GM19043 (cell line): ENCODE measurements at regions not wholly inside any gene's neighbourhood (a gene's known extent, or its start where the extent isn't known, plus 50 kb on each side); places are given as distances from the start of the nearest gene placed in this dataset.

ENCODE experiments used
- ATAC-seq: cut with Tn5 transposase; IDR thresholded peaks from one replicate; pipeline ENCODE4 v1.9.1; 2021; ENCODE audit warnings: low read depth; ENCODE audit not compliant: unreplicated experiment

DNA sequence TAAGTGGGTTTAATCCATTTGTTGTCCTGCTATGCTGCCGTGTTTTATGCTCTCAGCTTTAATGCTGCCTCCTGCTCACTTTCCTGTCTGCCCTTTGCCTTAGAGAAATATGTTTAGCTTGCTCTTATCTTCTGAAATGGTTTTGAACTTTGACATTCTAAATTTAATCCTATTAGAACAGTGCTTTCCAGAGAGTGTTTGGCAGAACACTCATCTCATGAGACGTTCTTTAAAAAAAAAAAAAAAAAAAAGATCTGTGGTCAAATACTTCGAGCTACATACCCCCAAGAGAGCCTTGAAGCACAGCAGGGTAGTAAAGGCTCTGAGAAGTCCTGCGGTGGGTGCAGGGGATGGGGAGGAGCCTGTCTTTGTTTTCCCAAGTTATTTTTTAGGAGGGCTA lies 161.3 kb downstream of the SPP2 start:
- ATAC-seq, result no peak

GRCh38 chr2:234206738-234207137 lies 156.2 kb downstream of the SPP2 start:
- ATAC-seq, result no peak

DNA sequence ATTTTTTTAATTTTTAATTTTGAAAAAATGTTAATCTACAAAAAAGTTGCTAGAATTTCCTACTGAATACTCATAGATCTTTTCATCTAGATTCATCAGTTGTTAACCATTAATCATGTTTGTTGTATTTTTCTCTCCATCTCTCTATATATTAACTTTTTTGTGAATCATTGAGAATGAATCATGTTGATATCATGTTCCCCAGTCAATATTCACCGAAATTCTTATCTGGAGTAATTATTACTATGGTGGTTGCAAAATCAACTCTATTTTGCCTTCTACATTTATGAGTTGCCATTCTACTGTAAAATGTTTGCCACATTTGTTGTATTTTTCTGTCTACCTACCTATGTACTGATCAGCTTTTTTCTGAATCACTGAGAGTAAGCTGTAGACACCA lies 154.0 kb downstream of the SPP2 start:
- no peak for ATAC-seq

DNA sequence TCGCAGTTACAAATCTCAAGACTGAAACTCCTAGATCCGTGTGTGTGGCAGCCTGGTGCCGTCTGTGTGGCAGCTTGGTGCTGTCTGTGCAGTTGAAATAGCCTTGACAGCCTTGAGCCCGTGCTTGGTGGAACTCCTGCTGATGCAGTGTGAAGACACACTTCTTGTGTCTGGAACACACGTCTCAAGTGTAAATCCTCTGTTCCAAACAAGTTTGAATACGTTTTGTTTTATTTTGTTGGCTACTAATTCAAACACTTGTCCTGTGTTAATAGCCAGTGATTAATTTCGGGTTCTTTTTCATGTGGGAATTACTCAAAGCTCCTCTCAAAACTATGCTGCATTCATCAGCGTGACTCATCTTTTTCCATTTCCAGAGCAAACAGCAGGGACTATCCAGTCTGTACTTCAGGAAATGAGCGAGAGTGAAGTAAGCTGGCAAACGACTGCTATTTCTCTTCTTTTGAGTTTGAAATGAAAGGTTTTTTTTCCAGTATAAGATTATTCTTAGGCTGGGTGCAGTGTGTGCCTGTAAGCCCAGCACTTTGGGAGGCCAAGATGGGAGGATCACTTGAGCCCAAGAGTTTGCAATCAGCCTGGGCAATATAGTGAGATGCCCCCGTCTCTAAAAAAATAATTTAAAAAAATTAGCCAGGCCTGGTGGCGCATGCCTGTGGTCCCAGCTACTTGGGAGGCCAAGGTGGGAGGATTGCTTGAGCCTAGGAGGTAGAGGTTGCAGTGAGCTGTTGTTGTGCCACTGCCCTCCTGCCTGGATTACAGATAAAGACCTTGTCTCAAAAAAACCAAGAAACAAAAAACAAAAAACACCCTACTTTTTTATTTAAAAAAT lies 152.9 kb downstream of the SPP2 start:
- ATAC-seq, result no peak

DNA sequence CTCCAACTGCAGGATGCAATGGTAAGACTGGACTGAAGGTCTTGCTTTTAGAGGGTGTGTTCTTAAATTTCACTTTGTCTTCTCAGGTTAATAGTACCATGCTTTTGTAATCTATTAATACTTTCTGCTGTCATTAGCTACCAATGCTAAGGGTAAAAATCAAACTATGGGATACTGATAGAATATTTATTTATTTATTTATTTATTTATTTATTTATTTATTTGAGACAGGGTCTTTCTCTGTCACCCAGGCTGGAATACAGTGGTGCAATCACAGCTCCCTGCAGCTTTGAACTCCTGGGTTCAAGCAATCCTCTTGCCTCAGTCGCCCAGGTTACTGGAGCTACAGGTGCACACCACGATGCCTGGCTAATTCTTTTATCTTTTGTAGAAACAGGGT lies 152.1 kb downstream of the SPP2 start:
- ATAC-seq, result no peak

GRCh38 chr2:234199996-234200395 lies 149.5 kb downstream of the SPP2 start:
- ATAC-seq, result no peak

DNA sequence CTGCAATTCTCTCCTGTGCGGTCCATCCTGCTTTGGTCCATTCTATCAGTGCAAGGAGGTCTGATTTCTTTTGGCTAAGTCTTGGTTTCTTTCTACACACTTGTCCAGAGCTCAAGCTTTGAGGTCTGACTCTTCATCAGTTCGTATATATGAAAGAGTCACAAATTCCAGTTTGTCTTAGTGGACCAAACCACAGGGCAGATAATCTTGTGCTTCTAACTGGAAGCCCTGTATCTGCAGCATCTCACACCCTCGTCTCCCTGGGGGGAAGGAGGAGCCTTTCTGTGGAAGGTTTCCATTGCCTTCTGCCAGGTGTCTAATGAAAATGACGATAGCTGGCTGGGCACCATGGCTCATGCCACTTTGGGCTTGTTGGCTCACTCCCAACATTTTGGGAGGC lies 148.5 kb downstream of the SPP2 start:
- ATAC-seq, result no peak

GRCh38 chr2:234195516-234195915 lies 145.0 kb downstream of the SPP2 start:
- ATAC-seq, result no peak

- ATAC-seq, result no peak
Observed at GRCh38 chr2:234193977-234194563, 143.6 kb downstream of the SPP2 start.

DNA sequence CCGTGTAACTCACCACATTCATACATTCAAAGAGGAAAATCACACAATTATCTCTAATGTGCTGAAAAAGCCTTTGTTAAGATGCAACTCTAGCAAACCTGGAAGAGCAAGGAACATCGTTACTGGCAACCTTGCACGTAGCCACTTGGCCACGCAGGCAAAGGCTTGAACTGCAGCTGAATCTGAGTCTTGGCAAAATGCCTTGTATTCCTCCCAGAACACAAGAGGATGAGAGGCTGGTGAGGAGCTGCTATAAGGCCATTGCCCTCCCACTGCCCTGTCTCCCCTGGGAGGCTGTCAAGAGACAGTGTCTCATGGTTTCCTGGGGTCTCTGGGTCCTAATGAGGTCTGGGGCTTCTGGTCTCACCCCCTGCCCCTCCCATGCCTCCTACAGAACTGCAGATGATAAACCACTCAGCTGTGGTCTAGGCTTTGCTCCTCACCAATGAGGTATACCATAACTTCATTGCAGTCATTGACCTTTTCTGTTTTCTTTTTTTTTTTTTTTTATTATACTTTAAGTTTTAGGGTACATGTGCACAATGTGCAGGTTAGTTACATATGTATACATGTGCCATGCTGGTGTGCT lies 141.4 kb downstream of the SPP2 start:
- no peak for ATAC-seq

GRCh38 chr2:234189786-234190300 lies 139.3 kb downstream of the SPP2 start:
- no peak for ATAC-seq

DNA sequence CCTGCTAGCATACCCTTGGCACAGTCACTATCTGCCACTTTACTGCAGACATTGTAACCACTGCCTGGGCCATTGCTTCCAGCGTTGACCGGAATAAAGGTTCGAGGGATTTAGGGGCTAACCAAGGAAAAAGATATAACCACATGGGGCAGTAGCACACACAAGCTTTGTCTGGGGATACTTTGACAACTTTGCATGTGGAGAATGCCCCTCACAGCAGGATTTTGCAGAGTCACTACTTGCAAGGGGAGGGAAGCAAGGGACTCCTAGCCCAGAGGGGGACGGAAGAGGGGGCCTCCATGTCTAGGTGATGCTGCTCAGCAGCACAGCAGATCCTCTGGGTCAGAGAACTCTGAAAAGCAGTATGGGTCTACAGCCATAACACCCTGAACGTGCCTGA lies 138.7 kb downstream of the SPP2 start:
- no peak for ATAC-seq

DNA sequence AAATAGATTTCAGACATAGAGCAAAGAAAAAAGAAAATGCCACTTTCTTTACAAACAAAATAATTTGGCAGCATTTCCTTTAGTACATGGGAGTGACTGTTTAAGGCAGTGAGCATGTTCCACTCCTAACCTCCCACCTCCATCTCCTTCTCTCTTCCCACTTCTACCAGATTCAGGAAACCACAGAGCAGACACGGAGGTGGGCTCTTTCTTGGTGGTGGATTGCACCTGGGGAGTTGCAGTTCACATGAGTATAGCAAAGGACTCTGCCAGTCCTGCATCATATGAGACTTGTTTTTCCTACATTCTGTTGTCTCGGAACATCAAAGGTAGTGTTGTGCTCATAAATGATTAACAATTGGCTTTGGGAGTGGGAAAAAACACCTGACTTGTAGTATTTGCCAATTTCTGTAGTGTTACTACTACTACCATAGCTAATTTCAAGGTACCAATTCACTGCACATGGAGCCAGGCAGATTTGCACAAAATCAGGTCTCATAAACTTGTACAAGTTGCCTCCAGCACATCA lies 137.2 kb downstream of the SPP2 start:
- no peak for ATAC-seq

- ATAC-seq, result no peak
Observed at GRCh38 chr2:234181121-234181520, 130.6 kb downstream of the SPP2 start.

GRCh38 chr2:234179031-234179363 lies 128.5 kb downstream of the SPP2 start:
- no peak for ATAC-seq

DNA sequence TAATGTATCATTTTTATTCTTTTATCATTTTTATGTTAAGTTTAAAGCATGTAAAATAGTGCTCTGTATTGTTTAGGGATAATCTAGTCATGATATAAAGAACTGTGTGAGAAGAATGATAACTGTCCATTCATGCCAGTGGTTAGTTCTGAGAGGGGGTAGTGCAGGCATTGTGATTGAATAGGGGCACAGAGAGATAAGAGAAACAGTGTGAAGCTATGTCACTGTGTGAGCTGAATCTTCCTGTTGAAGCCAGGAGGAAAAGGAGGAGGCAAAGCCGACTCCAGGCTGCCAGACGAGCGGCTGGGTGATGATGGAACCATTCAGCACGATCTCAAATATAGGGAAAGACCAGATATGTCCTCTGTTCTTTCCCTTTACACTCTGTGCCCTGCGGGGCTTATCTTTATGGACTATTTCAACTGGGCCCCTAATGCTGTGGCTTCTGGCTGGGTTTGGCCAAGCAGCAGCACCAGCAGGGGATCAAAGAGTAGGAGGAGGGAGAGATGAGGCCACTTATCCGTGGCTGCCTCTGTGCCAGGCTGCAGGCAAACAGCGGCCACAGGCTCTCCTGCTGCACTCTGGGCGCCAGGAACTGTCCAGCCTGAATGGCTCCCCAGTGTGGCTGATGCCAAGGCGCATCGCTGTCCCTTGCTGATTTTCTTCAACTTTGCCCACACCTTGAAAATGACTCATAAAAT lies 128.0 kb downstream of the SPP2 start:
- ATAC-seq, result no peak

- no peak for ATAC-seq
Observed at GRCh38 chr2:234175649-234176048, 125.1 kb downstream of the SPP2 start.

DNA sequence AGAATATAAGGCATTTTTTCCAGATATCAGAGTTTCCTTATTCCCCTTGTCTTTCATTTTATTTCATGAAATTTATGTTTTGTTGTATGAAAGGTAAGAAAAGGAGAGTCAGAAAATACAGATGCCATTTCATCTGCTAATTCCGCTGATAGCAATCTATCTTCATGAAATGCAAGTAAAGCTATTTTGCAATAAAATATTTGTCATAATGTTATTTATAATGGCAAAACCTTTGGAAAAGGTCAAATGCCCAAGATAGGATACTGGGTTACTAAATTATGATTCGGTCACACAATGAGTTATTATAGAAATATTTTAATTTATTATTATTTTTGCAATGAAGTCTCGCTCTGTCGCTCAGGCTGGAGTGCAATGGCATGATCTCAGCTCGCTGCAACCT lies 124.2 kb downstream of the SPP2 start:
- ATAC-seq, result no peak

- no peak for ATAC-seq
Observed at GRCh38 chr2:234172532-234172931, 122.0 kb downstream of the SPP2 start.

DNA sequence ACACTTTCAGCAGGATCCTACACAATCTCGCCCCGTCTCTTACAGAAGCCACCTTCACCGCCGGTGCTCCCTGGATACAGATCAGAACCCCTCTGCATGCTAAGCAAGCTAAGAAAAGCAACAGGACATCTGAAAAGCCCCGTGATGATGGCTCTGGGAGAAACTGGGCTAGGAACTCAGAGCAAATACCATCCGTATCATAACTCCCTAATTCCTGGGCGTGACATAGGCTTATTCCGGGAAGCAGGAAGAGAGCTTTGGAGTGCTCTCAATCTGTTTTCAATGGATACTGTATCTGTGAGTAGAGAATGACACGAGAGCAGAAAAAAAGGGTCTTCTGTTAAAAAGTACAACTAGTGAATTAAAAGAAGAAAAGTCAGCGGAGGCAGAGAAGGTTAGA lies 121.6 kb downstream of the SPP2 start:
- no peak for ATAC-seq

GRCh38 chr2:234171666-234172065 lies 121.2 kb downstream of the SPP2 start:
- no peak for ATAC-seq
